H1 (cell line): ENCODE measurements at regions not wholly inside any gene's neighbourhood (a gene's known extent, or its start where the extent isn't known, plus 50 kb on each side); places are given as distances from the start of the nearest gene placed in this dataset.

Source experiments
- CTCF ChIA-PET: fragments of 300-600 bp; sonication (Branson Sonifier 250); formaldehyde crosslinking; loops from one replicate; lab custom pipeline; 2021; ENCODE audit not compliant: partially characterized antibody; lab: Charles Lee
- POLR2A ChIA-PET: fragments of 300-600 bp; sonication (Branson Sonifier 250); formaldehyde crosslinking; loops from one replicate; lab custom pipeline; 2021; ENCODE audit warnings: inconsistent platforms; ENCODE audit not compliant: partially characterized antibody; lab: Charles Lee
- DNase-seq, 2 experiments: peaks; one replicate each; pipeline versions ENCODE4 v3.0.0 to v3.0.0-alpha.2; 2010 to 2022; ENCODE audit warnings: low spot score in 2 of 2, low read depth in 1 of 2, mixed read lengths in 1 of 2
- FAIRE-seq: peaks from 2 replicates; lab custom pipeline; 2011; peaks lifted over from hg19 to GRCh38; lab: Jason Lieb, UNC
- H2AFZ ChIP-seq: 2 replicates; pipeline ENCODE4 v1.8.1; 2012; ENCODE audit warnings: low read length, inconsistent platforms
- H2AK5ac ChIP-seq: 2 replicates; pipeline ENCODE4 v1.6.1; 2013; ENCODE audit warnings: low read depth, low read length
- H2BK120ac ChIP-seq: replicated peaks from 2 replicates; pipeline ENCODE3; 2013; ENCODE audit warnings: low read depth, low read length, inconsistent platforms
- H2BK12ac ChIP-seq: 2 replicates; pipeline ENCODE4 v1.6.1; 2013; ENCODE audit warnings: low read depth, low read length
- H2BK15ac ChIP-seq: 2 replicates; pipeline ENCODE4 v1.6.1; 2013; ENCODE audit warnings: low read length
- H2BK20ac ChIP-seq: 2 replicates; pipeline ENCODE4 v1.6.1; 2013; ENCODE audit warnings: low read length
- H2BK5ac ChIP-seq: 2 replicates; pipeline ENCODE4 v1.6.1; 2013; ENCODE audit warnings: low read depth, low read length
- H3K14ac ChIP-seq: 2 replicates; pipeline ENCODE4 v1.6.1; 2013; ENCODE audit warnings: inconsistent platforms; ENCODE audit not compliant: insufficient read length
- H3K18ac ChIP-seq: 2 replicates; pipeline ENCODE4 v1.6.1; 2013; ENCODE audit warnings: low read length; ENCODE audit errors: extremely low read depth
- H3K23ac ChIP-seq: 2 replicates; pipeline ENCODE4 v1.6.1; 2013; ENCODE audit warnings: inconsistent platforms; ENCODE audit not compliant: insufficient read length
- H3K23me2 ChIP-seq: 2 replicates; pipeline ENCODE4 v1.6.1; 2013; ENCODE audit warnings: low read depth, low read length
- H3K27ac ChIP-seq: 2 replicates; pipeline ENCODE4 v1.6.1; 2011; ENCODE audit warnings: low read depth, low read length, inconsistent platforms
- H3K27me3 ChIP-seq, 4 experiments: replicated peaks in 1 of 4; 1 replicate in 1 of 4; 2 replicates in 3 of 4; pipeline versions ENCODE4 v1.6.1 to v1.8.1; 2011 to 2013; ENCODE audit warnings: low read length in 3 of 4, mild to moderate bottlenecking in 3 of 4, inconsistent platforms in 2 of 4, mixed read lengths in 2 of 4, moderate library complexity in 1 of 4; ENCODE audit not compliant: control insufficient read depth in 3 of 4, insufficient read depth in 3 of 4; ENCODE audit errors: extremely low read depth in 1 of 4
- H3K36me3 ChIP-seq, 4 experiments: 2 replicates each; pipeline versions ENCODE4 v1.6.1 to v1.8.1; 2011 to 2013; ENCODE audit warnings: mild to moderate bottlenecking in 4 of 4, low read length in 3 of 4, moderate library complexity in 2 of 4, control low read depth in 1 of 4, inconsistent platforms in 1 of 4; ENCODE audit not compliant: insufficient read depth in 4 of 4, control insufficient read depth in 2 of 4
- H3K4ac ChIP-seq: replicated peaks from 2 replicates; pipeline ENCODE3; 2013; ENCODE audit warnings: low read length, low read depth, mixed read lengths, inconsistent platforms; ENCODE audit not compliant: insufficient read length
- H3K4me1 ChIP-seq, 4 experiments: replicated peaks in 1 of 4; 1 replicate in 1 of 4; 2 replicates in 3 of 4; pipeline versions ENCODE4 v1.6.1 to v1.8.1; 2011 to 2013; ENCODE audit warnings: low read length in 3 of 4, inconsistent platforms in 2 of 4, mixed read lengths in 1 of 4; ENCODE audit not compliant: insufficient read depth in 4 of 4, control insufficient read depth in 3 of 4
- H3K4me2 ChIP-seq, 2 experiments: 2 replicates each; pipeline versions ENCODE4 v1.6.1 to v1.8.1; 2011 to 2013; ENCODE audit warnings: low read depth in 2 of 2, low read length in 2 of 2, control low read depth in 1 of 2, inconsistent platforms in 1 of 2, mild to moderate bottlenecking in 1 of 2; ENCODE audit not compliant: insufficient read depth in 1 of 2
- H3K4me3 ChIP-seq, 4 experiments: fragments of 200-600, 300-600 bp in 1 of 4; sonication (generic), shearing (Covaris generic), sonication (Bioruptor Twin) in 1 of 4; 2 replicates each; pipeline versions ENCODE4 v1.5.1 to v1.8.1; 2011 to 2016; ENCODE audit warnings: low read length in 4 of 4, low read depth in 3 of 4, control low read depth in 2 of 4, inconsistent platforms in 2 of 4, mild to moderate bottlenecking in 2 of 4, mixed read lengths in 1 of 4, moderate library complexity in 1 of 4; ENCODE audit not compliant: insufficient read depth in 2 of 4; ENCODE audit errors: extremely low read depth in 1 of 4
- H3K56ac ChIP-seq: replicated peaks from 2 replicates; pipeline ENCODE3; 2013; ENCODE audit warnings: low read depth, mild to moderate bottlenecking, mixed read lengths, low read length, inconsistent platforms; ENCODE audit not compliant: insufficient read length
- H3K79me1 ChIP-seq: 2 replicates; pipeline ENCODE4 v1.6.1; 2013; ENCODE audit warnings: low read depth, low read length, control low read depth
- H3K79me2 ChIP-seq, 2 experiments: 2 replicates each; pipeline versions ENCODE4 v1.6.1 to v1.8.1; 2012 to 2013; ENCODE audit warnings: low read length in 2 of 2, mild to moderate bottlenecking in 2 of 2, inconsistent platforms in 1 of 2; ENCODE audit not compliant: insufficient read depth in 2 of 2, control insufficient read depth in 1 of 2
- H3K9ac ChIP-seq, 4 experiments: replicated peaks in 1 of 4; 1 replicate in 1 of 4; 2 replicates in 3 of 4; pipeline versions ENCODE4 v1.6.1 to v1.8.1; 2011 to 2013; ENCODE audit warnings: low read depth in 3 of 4, low read length in 3 of 4, control low read depth in 2 of 4, mild to moderate bottlenecking in 2 of 4, moderate library complexity in 2 of 4, inconsistent platforms in 1 of 4; ENCODE audit errors: extremely low read depth in 1 of 4
- H3K9me3 ChIP-seq, 2 experiments: 2 replicates each; pipeline versions ENCODE4 v1.6.1 to v1.8.1; 2012 to 2013; ENCODE audit warnings: mild to moderate bottlenecking in 2 of 2, moderate library complexity in 2 of 2, control low read depth in 1 of 2, inconsistent platforms in 1 of 2, low read depth in 1 of 2, low read length in 1 of 2, mixed read lengths in 1 of 2; ENCODE audit not compliant: insufficient read depth in 2 of 2
- H4K20me1 ChIP-seq, 2 experiments: replicated peaks in 1 of 2; 2 replicates each; pipeline versions ENCODE3 to v1.8.1; 2011 to 2013; ENCODE audit warnings: inconsistent platforms in 2 of 2, low read length in 2 of 2, mild to moderate bottlenecking in 1 of 2; ENCODE audit not compliant: insufficient read depth in 2 of 2, control insufficient read depth in 1 of 2
- H4K5ac ChIP-seq: 2 replicates; pipeline ENCODE4 v1.6.1; 2013; ENCODE audit warnings: low read length, low read depth, mixed read lengths, inconsistent platforms; ENCODE audit not compliant: insufficient read length
- H4K8ac ChIP-seq: 2 replicates; pipeline ENCODE4 v1.8.0; 2013; ENCODE audit warnings: mild to moderate bottlenecking, moderate library complexity, low read length, inconsistent platforms; ENCODE audit not compliant: insufficient read depth; ENCODE audit errors: extremely low read depth
- H4K91ac ChIP-seq: replicated peaks from 2 replicates; pipeline ENCODE3; 2013; ENCODE audit warnings: low read length, mixed read lengths, inconsistent platforms; ENCODE audit not compliant: insufficient read length
- BACH1 ChIP-seq: IDR thresholded peaks from 2 replicates; pipeline ENCODE4 v1.6.1; 2012; ENCODE audit warnings: low read length, improper control_type of control experiment
- CBX5 ChIP-seq: fragments of 300-800, 300-1000 bp; sonication (generic); IDR thresholded peaks from 2 replicates; pipeline ENCODE4 v1.7.1; 2016; ENCODE audit warnings: antibody characterized with exemption, low read length, low read depth
- CBX8 ChIP-seq: fragments of 300-800, 300-1000 bp; sonication (generic); IDR thresholded peaks from 2 replicates; pipeline ENCODE4 v1.7.1; 2016; ENCODE audit warnings: low read depth, low read length, borderline replicate concordance
- CREB1 ChIP-seq: IDR thresholded peaks from 2 replicates; pipeline ENCODE4 v1.6.1; 2012; ENCODE audit warnings: inconsistent platforms
- GTF2F1 ChIP-seq: IDR thresholded peaks from 2 replicates; pipeline ENCODE4 v1.6.1; 2012; ENCODE audit warnings: low read depth, low read length, improper control_type of control experiment, borderline replicate concordance
- KDM5A ChIP-seq: fragments of 200-600 bp; IDR thresholded peaks from 2 replicates; pipeline ENCODE4 v1.7.1; 2012; ENCODE audit warnings: mild to moderate bottlenecking, low read length, inconsistent platforms, mixed read lengths
- NRF1 ChIP-seq: IDR thresholded peaks from 2 replicates; pipeline ENCODE4 v1.6.1; 2011; ENCODE audit warnings: mild to moderate bottlenecking, low read depth, low read length, improper control_type of control experiment
- PHF8 ChIP-seq: fragments of 200-600 bp; sonication (generic); conservative IDR thresholded peaks from 2 replicates; pipeline ENCODE4 v1.7.1; 2012; ENCODE audit warnings: low read depth, mild to moderate bottlenecking, inconsistent platforms, low read length, moderate library complexity
- POLR2AphosphoS5 ChIP-seq: IDR thresholded peaks from 2 replicates; pipeline ENCODE4 v1.6.1; 2011; ENCODE audit warnings: low read depth, low read length
- SP1 ChIP-seq: IDR thresholded peaks from 2 replicates; pipeline ENCODE4 v1.6.1; 2011; ENCODE audit warnings: low read depth, low read length
- SUZ12 ChIP-seq: fragments of 200-600 bp; sonication (generic); IDR thresholded peaks from 2 replicates; pipeline ENCODE4 v1.6.1; 2012; ENCODE audit warnings: mild to moderate bottlenecking, inconsistent platforms, low read length, moderate library complexity, mixed read lengths
- TAF1 ChIP-seq: IDR thresholded peaks from 2 replicates; pipeline ENCODE4 v1.6.1; 2011; ENCODE audit warnings: mild to moderate bottlenecking, low read depth, low read length
- YY1 ChIP-seq: IDR thresholded peaks from 2 replicates; pipeline ENCODE4 v1.6.1; 2011; ENCODE audit warnings: low read depth, mild to moderate bottlenecking, low read length
- ZNF274 ChIP-seq: IDR thresholded peaks from 2 replicates; pipeline ENCODE4 v1.7.0; 2012; ENCODE audit warnings: low read length, borderline replicate concordance; ENCODE audit errors: extremely low read depth
- WGBS, 2 experiments: shearing (Covaris generic) in 1 of 2; methylation state at CpG; one replicate each; pipeline versions ENCODE4 v1.1.6 to v1.1.7; 2013 to 2015; ENCODE audit warnings: low lambda C conversion rate in 2 of 2, mixed read lengths in 2 of 2, inconsistent platforms in 1 of 2, low coverage in 1 of 2, missing lambda C conversion rate in 1 of 2; ENCODE audit not compliant: insufficient replicate concordance in 2 of 2, insufficient coverage in 1 of 2, insufficient read length in 1 of 2; ENCODE audit errors: extremely low coverage in 1 of 2, missing lambda C conversion rate in 1 of 2; 5-methylcytosine and 5-hydroxymethylcytosine counted together
- TF ChIP-seq, protein P1 (sequence below): IDR thresholded peaks from 2 replicates; pipeline ENCODE4 v1.6.1; 2012; ENCODE audit warnings: inconsistent platforms

- H2BK5ac ChIP-seq: no peak overlapping the region
- 92% methylated on average over 5 of the region's 5 CpGs; no CpG with 5 or more reads in 1 of the 2 experiments for WGBS, 2 experiments
- TF ChIP-seq, protein P1, sequence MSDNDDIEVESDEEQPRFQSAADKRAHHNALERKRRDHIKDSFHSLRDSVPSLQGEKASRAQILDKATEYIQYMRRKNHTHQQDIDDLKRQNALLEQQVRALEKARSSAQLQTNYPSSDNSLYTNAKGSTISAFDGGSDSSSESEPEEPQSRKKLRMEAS: no peak
- TF ChIP-seq BACH1 (no peak), POLR2AphosphoS5 (no peak), NRF1 (no peak), KDM5A (no peak), YY1 (no peak), CBX8 (no peak), CBX5 (no peak), GTF2F1 (no peak), SUZ12 (no peak), SP1 (no peak), ZNF274 (no peak), PHF8 (no peak), CREB1 (no peak), TAF1 (no peak)
Measured at GRCh38 chr4:158314756-158315487, 104.6 kb downstream of the TMEM144 start.

More at GRCh38 chr4:158314756-158315487, 104.6 kb downstream of the TMEM144 start:
- H3K56ac ChIP-seq: no peak overlapping the region
- H2AFZ ChIP-seq: no peak overlapping the region
- no peaks in the 10 kb centered on the region for H3K79me1 ChIP-seq
- H3K4me1 ChIP-seq: no peaks in the 10 kb centered on the region
- no peak overlapping the region for H3K18ac ChIP-seq
- ChIA-PET POLR2A (no interaction called here), CTCF (interaction anchor here (0.7 to 1.6 kb wide), 4 partner anchors 10 to 311 kb away, joined by 3 to 5 read pairs (median 4); no protein-coding TSS in a partner anchor)
- H2BK120ac ChIP-seq: no peak overlapping the region
- H4K20me1 ChIP-seq: no peaks in the 10 kb centered on the region
- no peak overlapping the region for H3K27ac ChIP-seq
- no peak overlapping the region for H4K91ac ChIP-seq
- no peaks in the 10 kb centered on the region for H3K23me2 ChIP-seq
- H3K4ac ChIP-seq: no peak overlapping the region
- no peaks in the 10 kb centered on the region for H3K79me2 ChIP-seq
- H4K5ac ChIP-seq: no peak overlapping the region
- no peak overlapping the region for H4K8ac ChIP-seq
- H2BK20ac ChIP-seq: no peak overlapping the region
- no peak overlapping the region for H3K14ac ChIP-seq
- H3K9ac ChIP-seq: no peak overlapping the region
- FAIRE-seq (no peak), DNase-seq (no peak)
- no peak overlapping the region for H2AK5ac ChIP-seq
- no peaks in the 10 kb centered on the region for H3K36me3 ChIP-seq
- no peak overlapping the region for H2BK15ac ChIP-seq
- H3K27me3 ChIP-seq: no peaks in the 10 kb centered on the region
- H3K23ac ChIP-seq: no peak overlapping the region
- no peak overlapping the region for H2BK12ac ChIP-seq
- H3K9me3 ChIP-seq: no peaks in the 10 kb centered on the region
- no peak overlapping the region for H3K4me2 ChIP-seq
- H3K4me3 ChIP-seq: no peak overlapping the region
